DND-41 (cell line): ENCODE measurements at regions not wholly inside any gene's neighbourhood (a gene's known extent, or its start where the extent isn't known, plus 50 kb on each side); places are given as distances from the start of the nearest gene placed in this dataset.

ENCODE experiments used
- ATAC-seq: fragments of 200-7000 bp; cut with Tn5 transposase; 3 replicates; pipeline ENCODE4 v1.9.1; 2021; ENCODE audit warnings: low read depth; ENCODE audit not compliant: insufficient read depth
- DNase-seq: peaks from one replicate; pipeline ENCODE4 v3.0.0-alpha.2; 2020
- H2AFZ ChIP-seq: 2 replicates; pipeline ENCODE4 v1.6.0; 2012; ENCODE audit warnings: low read depth, low read length
- H3K27ac ChIP-seq: 2 replicates; pipeline ENCODE4 v1.5.1; 2012; ENCODE audit warnings: low read length, inconsistent platforms
- H3K27me3 ChIP-seq: fragments of 200-600 bp; sonication (generic); 2 replicates; pipeline ENCODE4 v1.6.0; 2012; ENCODE audit warnings: low read length, mild to moderate bottlenecking, inconsistent platforms; ENCODE audit not compliant: insufficient read depth, poor library complexity
- H3K36me3 ChIP-seq: 2 replicates; pipeline ENCODE4 v1.5.1; 2012; ENCODE audit warnings: low read length, inconsistent platforms; ENCODE audit not compliant: insufficient read depth
- H3K4me1 ChIP-seq: 2 replicates; pipeline ENCODE4 v1.5.1; 2012; ENCODE audit warnings: mild to moderate bottlenecking, low read length; ENCODE audit not compliant: insufficient read depth
- H3K4me2 ChIP-seq: 2 replicates; pipeline ENCODE4 v1.6.0; 2012; ENCODE audit warnings: mild to moderate bottlenecking, moderate library complexity, low read length, inconsistent platforms; ENCODE audit not compliant: insufficient read depth
- H3K4me3 ChIP-seq, 2 experiments: fragments of 200-600 bp in 1 of 2; shearing (Covaris generic) in 1 of 2; 2 replicates each; pipeline ENCODE4 v1.5.1; 2012 to 2016; ENCODE audit warnings: inconsistent platforms in 2 of 2, low read length in 2 of 2, mild to moderate bottlenecking in 2 of 2, low read depth in 1 of 2, moderate library complexity in 1 of 2
- H3K79me2 ChIP-seq: 2 replicates; pipeline ENCODE4 v1.6.0; 2012; ENCODE audit warnings: low read length, inconsistent platforms; ENCODE audit not compliant: insufficient read depth
- H3K9ac ChIP-seq: 2 replicates; pipeline ENCODE4 v1.6.0; 2012; ENCODE audit warnings: low read depth, mild to moderate bottlenecking, inconsistent platforms, low read length, moderate library complexity
- H3K9me3 ChIP-seq: 2 replicates; pipeline ENCODE4 v1.5.1; 2012; ENCODE audit warnings: low read length, moderate library complexity, mild to moderate bottlenecking, inconsistent platforms; ENCODE audit not compliant: insufficient read depth, severe bottlenecking
- H4K20me1 ChIP-seq: 2 replicates; pipeline ENCODE4 v1.6.0; 2012; ENCODE audit warnings: low read length; ENCODE audit not compliant: insufficient read depth
- CTCF ChIP-seq: IDR thresholded peaks from 2 replicates; pipeline ENCODE4 v1.5.1; 2012; ENCODE audit warnings: borderline replicate concordance, low read length, moderate library complexity, mild to moderate bottlenecking; ENCODE audit not compliant: poor library complexity, severe bottlenecking; ENCODE audit errors: extremely low read depth
- EZH2 ChIP-seq: IDR thresholded peaks from 3 replicates; pipeline ENCODE4 v1.6.1; 2012; ENCODE audit warnings: borderline replicate concordance, low read depth, mild to moderate bottlenecking, moderate library complexity, low read length, inconsistent platforms; ENCODE audit not compliant: severe bottlenecking

GRCh38 chr7:53504914-53505313 is 469.5 kb downstream of the POM121L12 start:
- Histone ChIP-seq H3K36me3 (no peaks in the 10 kb centered on the region), H3K79me2 (no peaks in the 10 kb centered on the region), H3K27me3 (no peaks in the 10 kb centered on the region), H3K4me1 (no peaks in the 10 kb centered on the region), H3K27ac (no peak overlapping the region), H3K9me3 (no peaks in the 10 kb centered on the region), H4K20me1 (no peaks in the 10 kb centered on the region), H3K4me3 (no peak overlapping the region), H3K4me2 (no peak overlapping the region), H3K9ac (no peak overlapping the region), H2AFZ (no peak overlapping the region)
- DNase-seq: no peak
- ATAC-seq: no peak
- TF ChIP-seq CTCF: no peak
- TF ChIP-seq EZH2: no peak

GRCh38 chr7:53518319-53518718 is 482.9 kb downstream of the POM121L12 start:
- TF ChIP-seq EZH2: no peak
- H3K9ac ChIP-seq: no peak overlapping the region
- no peak overlapping the region for H3K27ac ChIP-seq
- DNase-seq (no peak), ATAC-seq (no peak)
- H3K4me2 ChIP-seq: no peak overlapping the region
- no peaks in the 10 kb centered on the region for H3K27me3 ChIP-seq
- H3K36me3 ChIP-seq: no peaks in the 10 kb centered on the region
- no peak overlapping the region for H2AFZ ChIP-seq
- no peaks in the 10 kb centered on the region for H3K9me3 ChIP-seq
- H4K20me1 ChIP-seq: no peaks in the 10 kb centered on the region
- no peaks in the 10 kb centered on the region for H3K79me2 ChIP-seq
- H3K4me3 ChIP-seq: no peak overlapping the region
- no peaks in the 10 kb centered on the region for H3K4me1 ChIP-seq

- DNase-seq: no peak
- no peaks in the 10 kb centered on the region for H3K36me3 ChIP-seq
- H3K4me3 ChIP-seq: no peak overlapping the region
- H2AFZ ChIP-seq: no peak overlapping the region
- H3K27me3 ChIP-seq: no peaks in the 10 kb centered on the region
- no peak for ATAC-seq
- no peak for TF ChIP-seq EZH2
- no peak for TF ChIP-seq CTCF
- H3K79me2 ChIP-seq: no peaks in the 10 kb centered on the region
- no peak overlapping the region for H3K4me2 ChIP-seq
- no peak overlapping the region for H3K27ac ChIP-seq
- no peaks in the 10 kb centered on the region for H3K4me1 ChIP-seq
- no peak overlapping the region for H3K9ac ChIP-seq
- H4K20me1 ChIP-seq: no peaks in the 10 kb centered on the region
- no peaks in the 10 kb centered on the region for H3K9me3 ChIP-seq
These were observed 485.4 kb downstream of the POM121L12 start for GRCh38 chr7:53520841-53521240.

- H3K79me2 ChIP-seq: no peaks in the 10 kb centered on the region
- H3K9ac ChIP-seq: no peak overlapping the region
- H4K20me1 ChIP-seq: no peaks in the 10 kb centered on the region
- DNase-seq (no peak), ATAC-seq (no peak)
- no peak overlapping the region for H3K4me2 ChIP-seq
- no peaks in the 10 kb centered on the region for H3K27me3 ChIP-seq
- TF ChIP-seq CTCF (no peak), EZH2 (no peak)
- no peak overlapping the region for H2AFZ ChIP-seq
- H3K27ac ChIP-seq: no peak overlapping the region
- H3K36me3 ChIP-seq: no peaks in the 10 kb centered on the region
- H3K9me3 ChIP-seq: no peaks in the 10 kb centered on the region
- no peaks in the 10 kb centered on the region for H3K4me1 ChIP-seq
- no peak overlapping the region for H3K4me3 ChIP-seq
These were observed 486.3 kb downstream of the POM121L12 start for GRCh38 chr7:53521638-53522184.
